ENCODE measurements at regions not wholly inside any gene's neighbourhood (a gene's known extent, or its start where the extent isn't known, plus 50 kb on each side); places are given as distances from the start of the nearest gene placed in this dataset.

DNA sequence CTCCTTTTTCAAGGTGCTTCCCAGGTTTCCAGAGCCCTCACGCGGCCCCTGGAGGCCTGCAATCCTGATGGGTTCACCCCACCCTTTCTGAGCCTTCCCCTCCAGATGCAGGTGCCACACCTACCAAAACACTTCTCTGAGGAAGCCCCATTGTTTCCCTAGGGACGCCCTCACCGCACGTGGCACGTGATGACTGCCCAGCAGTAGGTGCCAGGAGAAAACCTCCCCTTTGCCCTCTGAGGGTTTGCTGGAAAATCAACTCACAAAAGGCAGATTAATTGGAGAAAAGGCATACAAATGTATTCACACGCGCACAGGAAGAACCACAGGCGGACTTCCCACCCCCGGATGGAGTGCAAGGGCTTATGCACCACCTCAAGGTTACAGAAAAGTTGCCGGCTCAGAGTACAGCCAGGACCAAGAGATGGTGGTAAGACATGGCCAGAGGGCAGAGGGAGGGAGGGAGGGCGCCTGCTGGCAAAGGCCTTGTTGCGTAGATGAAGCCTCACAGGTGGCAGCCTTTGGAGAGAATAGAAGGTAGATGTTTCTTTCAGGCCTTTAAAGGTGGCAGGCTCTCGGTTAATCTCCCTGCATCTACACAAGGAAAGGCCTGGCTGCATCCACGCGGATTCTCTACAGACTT, 269.4 kb upstream of the RAB6C start:
- DNase-seq (ENCODE audit: low spot score), result no peak

DNA sequence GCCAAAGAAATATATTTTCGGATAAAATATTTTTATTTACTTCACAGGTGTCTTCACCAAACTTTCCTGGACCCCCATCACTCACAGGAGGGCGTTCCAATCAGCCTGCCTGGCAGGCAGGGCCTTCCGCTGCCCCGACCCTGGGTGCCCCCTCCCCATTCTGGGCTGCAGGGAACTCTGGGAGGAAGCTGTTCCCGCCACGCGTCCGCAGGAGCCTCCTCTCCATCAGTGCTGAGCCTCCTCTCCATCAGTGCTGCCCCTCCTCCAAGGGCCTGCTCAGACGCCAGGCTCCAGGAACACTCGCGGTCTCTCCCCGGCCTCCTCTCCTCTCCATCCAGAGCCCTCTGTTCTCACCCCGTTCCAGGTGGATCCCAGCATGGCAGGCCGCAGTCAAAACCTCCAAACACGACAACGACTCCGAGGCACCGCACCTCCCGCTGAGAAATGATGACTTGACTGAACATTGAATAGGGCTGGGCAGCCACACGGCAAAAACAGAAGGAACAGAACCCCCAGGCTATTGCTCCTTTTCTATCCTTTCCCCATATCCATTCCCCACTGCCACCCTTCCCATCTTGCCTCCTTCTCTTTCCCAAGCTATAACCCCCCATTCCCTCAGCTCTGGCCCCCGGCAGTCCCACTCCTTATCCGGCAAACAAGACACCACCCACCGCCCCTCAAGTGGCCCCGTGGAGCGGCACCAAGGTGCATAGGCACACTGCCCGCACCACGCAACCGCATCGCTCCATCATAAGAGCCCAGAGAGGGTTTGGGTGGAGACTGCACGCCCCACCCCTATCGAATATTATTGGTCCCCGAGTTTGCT, 268.6 kb upstream of the RAB6C start:
- no peak for DNase-seq (ENCODE audit: low spot score)

DNA sequence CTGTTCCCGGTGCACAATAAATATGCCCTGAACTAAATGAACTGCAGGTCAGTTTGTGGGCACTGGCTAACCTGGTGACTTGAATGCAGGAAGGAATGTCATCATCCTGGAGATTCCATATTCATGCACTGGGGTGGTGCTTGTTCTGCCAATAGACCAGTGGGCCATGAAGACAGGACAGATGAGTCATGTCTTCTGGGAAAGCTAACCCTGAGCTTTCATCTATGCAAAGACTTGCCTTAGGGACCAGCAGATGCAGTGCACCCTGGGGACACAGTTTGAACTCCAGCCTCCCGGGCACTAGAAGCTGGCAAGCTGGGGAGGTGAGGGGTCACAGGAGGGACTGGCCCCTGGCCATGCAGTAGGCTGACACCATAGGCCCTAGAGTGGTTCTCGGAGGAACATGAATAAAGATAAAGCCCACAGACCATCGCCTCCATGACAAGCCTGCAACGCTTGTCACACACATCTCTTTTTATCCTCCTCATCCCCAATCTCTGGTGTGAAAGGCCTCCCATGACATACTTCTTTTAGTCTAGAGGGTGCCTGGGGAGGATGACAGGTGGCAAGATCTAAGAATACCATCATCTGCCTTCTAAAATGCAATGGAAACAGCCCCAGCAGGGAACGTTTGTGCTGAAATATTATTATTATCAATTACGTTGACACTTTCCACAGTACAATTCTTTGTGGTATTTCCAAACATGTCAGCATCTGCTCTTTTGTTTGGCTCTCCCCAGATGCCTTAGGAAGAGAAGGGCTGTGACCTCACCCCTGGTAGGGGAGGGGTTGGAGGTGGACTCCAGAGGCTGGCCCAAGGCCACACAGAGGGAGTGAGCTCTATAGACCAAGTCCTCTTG, 267.4 kb upstream of the RAB6C start:
- no peak for DNase-seq (ENCODE audit: low spot score)

DNA sequence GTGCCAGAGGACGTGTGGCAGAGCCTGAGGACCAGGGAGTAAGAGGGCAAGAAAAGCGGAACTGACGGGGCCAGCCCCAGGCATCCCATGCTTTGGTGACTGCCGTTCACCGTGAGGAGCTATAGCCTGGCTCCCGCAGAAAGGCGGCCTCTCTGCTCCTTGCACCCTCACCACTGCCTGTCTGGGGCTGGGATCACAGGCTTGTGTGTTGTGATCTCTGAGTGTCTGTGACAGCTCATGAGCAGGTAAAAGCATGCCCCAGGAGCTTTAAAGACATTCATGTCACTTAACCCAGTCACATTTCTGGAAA, 266.8 kb upstream of the RAB6C start:
- no peak for DNase-seq (ENCODE audit: low spot score)

DNA sequence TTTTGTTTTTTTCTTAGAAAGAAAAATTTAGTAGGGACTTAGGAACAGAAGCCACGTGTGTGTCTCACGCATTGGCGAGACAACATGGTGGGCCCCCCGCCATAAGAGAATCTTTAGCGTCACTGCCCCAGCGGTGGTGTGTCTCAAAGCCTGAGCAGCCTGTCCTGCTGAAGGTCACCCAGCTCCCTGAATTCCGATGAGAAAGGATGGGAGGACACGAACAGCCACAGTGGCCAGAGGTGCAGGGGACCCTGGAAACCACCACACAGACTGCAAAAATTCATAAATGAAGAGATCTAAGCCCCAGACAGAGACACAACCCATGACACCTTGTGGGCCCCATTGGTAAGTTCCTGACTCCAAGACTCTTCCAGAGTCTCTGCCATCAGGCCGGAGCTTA, 266.1 kb upstream of the RAB6C start:
- DNase-seq (ENCODE audit: low spot score), result no peak

DNA sequence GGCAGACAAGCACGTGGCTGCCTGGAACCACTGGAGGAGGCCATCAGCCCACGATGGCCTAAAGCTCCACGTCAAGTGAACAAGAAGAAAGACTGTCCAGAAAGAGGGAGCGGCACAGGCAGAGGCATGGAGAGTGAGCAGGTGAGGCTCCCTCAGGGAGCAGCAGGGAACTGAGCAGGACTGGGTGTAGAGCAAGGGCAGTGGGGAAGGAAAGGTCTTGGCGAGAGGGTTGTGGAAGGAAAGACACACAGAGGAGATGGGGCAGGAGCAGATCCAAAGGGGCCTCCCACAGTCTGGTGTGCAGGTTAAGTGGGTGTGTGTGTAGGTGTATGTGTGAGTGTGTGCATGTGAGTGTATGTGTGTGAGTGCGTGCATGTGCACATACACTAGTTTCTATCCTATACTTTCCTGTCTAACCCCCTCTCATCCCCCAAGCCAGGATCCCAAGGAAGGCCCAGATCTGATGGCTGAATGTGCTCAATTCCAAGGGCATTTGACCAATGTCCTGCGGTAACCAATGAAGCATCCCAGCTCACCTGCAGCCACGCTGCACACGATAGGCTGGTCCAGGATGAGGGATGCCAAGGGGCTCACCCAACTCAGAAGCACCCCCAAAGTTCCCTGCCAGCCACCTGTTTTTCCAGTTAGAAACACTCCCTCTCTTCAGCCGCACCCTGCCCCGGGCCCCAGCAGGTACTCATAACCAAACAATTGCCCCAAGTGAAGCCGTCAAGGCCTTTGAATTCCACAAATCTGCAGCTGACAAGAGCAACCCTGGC, 262.5 kb upstream of the RAB6C start:
- no peak for DNase-seq (ENCODE audit: low spot score)

DNA sequence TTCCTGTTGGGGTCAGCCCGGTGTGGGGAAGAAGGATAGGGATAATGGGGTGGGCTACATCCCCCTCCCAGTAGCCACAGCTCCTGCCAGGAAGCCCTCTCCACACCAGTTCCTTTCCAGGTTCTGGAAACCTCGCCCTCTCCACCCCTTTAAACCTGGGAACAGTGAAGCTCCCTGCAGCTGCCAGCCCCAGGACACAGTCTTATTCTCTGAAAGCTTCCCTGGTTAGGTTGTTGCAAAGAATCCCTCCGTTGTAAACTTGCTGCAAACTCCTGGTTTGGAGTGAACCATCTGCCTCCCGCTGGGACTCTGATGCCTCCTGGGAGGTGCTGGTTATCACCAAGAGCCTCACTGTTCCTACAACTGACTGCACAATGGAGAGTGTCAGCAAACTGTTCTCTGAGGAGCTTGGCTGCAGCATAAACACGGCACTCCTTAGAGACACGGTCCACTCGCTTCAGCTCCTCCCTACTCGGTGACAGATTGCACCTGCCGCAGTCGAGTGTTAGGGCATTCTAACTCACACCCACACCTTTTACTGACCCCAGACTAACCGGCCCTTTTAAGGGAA, 261.8 kb upstream of the RAB6C start:
- DNase-seq (ENCODE audit: low spot score), result no peak

DNA sequence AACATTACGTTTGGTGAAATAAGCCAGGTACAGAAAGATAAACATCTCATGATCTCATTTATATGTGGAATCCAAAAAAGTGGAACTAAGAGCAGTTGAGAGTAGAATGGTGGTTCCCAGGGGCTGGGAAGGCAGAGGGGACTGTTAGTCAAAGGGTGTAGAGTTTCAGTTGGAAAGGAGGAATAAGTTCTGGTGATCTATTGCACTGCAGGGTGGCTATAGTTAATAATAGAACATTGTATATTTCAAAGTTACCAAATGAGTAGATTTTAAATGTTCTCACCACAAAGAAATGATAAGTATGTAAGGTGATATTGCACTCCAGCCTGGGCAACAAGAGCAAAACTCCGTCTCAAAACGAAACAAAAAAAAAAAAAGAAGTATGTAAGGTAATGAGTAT, 260.1 kb upstream of the RAB6C start:
- no peak for DNase-seq (ENCODE audit: low spot score)

DNA sequence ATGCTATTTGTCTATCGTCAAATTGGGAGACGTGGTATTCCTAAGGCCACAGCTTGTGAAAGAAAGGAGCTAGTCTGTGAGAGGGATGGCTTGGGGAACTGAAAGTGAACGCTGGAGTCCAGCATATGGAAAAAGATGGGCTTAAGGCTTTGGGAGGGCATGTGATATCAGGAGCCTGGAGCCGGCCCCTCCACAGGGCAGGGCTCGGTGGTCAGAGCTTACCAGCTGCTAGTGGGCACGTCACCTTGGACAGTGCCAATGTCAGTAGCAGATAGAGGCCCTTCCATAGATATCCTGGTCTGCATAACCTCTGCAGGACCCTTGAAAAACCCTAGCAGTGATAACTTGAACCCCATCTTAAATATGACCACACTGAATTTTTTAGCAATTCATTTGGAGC, 259.1 kb upstream of the RAB6C start:
- no peak for DNase-seq (ENCODE audit: low spot score)

DNA sequence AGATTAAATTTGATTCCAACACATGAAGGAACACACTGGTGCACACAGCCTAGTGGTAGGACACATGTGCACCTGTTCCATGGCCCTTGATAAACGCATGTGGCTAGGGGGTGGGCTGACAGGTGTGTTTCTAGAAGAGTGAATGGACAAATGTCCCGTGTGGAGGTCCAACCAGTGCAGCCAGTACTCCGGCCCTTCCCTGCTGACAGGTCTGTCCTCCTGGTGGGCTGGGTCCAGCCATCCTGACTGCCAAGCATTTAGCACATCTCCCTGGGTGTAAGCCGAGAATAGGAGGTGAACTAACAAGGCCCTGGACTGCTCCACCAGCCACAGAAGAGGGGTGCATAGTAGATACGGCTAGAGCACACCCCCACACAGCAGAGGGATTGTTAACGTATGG, 258.7 kb upstream of the RAB6C start:
- no peak for DNase-seq (ENCODE audit: low spot score)

DNA sequence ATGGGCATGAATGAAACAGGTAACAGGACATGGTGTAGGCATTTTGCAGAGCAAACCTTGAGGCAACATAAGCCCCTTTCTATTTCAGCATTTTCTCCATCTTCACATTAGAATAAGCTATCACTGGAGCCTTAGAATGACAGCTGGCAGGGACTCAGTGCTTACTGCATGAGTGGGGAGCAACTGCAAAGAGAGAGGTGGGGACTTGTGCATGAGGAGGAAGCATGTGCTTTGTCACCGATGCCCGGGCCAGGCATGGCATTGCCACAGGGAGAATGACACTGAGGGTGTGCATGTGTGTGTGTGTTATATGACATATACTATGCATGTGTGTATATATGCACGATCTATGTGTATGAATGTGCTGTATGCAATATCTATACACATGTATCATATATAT, 258.2 kb upstream of the RAB6C start:
- DNase-seq (ENCODE audit: low spot score), result no peak

DNA sequence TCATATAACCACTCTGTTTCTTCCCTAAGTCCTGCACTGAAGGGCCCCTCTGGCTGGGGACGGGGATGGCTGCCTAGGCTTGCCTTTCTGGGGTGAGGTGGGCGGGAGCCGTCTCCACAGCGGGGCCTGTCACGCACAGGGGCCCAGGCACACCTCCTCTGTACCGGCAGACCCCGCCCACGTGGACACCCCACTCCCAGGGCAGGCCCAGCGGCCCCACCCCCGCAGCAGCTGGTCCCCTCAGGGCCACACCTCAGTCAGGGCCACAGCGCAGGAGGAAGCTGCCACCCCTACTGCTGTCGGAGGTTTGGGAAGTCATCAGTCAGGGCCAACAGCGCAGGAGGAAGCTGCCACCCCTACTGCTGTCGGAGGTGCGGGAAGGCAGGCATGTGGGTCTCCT, 257.6 kb upstream of the RAB6C start:
- DNase-seq (ENCODE audit: low spot score), result no peak

DNA sequence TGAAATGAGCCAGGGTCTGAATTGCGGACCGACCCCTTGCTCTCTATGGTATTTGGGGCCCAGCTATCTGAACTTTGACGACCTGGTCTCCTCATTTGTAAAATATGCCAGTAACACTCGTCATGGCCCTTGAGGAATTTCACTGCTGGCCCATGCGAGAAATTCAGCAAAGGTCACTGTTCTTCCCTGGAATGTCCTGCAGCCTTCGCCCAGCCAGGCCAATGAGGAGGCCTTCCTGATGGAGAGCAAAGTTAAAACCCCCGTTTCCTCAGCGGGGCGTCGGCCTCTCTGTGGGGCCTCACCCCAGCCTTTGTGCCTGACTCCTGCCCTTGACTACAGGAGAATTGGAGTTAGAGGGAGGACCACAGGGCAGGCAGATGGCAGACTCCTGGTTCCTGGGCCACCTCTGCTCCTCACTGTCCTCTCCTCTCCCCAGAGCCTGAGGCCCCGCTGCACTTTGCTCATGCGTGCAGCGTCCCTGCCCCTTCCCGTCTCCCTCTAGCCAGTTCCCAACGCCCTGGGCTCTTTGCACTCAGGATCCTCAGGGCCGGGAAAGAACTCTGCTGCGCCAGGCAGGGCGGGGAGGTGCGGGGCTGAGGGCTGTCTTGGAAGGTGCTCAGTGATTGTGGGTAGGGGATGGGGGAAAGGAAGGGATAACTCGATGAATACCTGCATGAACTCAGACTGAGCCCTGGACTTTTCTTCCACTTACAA, 257.0 kb upstream of the RAB6C start:
- DNase-seq (ENCODE audit: low spot score), result no peak

DNA sequence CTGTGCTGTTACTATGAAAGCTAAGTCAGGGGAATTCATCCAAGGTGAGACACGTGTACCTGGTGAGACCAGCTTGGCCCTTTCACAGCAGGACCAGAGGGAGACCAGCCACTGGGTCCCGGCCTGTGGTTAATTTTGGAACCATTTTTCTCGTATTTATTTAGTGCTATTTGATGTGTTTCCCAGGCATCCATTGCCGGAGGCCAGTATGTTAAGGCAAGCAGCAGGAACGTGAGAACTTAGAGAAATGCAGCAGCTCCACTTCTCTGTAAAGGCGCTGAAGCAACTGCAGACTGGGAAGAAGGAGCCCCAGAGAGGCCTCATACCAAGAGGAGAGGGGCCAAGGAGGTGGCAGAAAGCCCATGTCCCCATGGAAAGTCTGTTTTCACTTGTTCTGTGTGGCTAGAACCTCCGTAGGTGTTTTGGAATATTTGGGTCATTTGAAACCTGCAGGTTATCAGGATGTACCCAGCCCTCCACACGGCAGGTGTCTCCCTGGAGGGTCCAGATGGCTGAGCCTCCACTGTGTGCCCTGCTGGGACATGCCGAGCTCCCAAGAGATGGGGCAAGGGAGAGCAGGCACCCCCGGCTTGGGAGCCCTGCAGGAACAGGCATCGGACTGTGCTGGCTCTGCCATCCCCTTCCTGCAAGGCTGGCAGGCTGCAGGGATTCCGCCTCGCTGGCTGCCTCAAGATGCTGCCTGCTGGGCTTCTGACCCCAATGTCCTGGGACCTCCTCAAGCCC, 256.0 kb upstream of the RAB6C start:
- DNase-seq (ENCODE audit: low spot score), result no peak

DNA sequence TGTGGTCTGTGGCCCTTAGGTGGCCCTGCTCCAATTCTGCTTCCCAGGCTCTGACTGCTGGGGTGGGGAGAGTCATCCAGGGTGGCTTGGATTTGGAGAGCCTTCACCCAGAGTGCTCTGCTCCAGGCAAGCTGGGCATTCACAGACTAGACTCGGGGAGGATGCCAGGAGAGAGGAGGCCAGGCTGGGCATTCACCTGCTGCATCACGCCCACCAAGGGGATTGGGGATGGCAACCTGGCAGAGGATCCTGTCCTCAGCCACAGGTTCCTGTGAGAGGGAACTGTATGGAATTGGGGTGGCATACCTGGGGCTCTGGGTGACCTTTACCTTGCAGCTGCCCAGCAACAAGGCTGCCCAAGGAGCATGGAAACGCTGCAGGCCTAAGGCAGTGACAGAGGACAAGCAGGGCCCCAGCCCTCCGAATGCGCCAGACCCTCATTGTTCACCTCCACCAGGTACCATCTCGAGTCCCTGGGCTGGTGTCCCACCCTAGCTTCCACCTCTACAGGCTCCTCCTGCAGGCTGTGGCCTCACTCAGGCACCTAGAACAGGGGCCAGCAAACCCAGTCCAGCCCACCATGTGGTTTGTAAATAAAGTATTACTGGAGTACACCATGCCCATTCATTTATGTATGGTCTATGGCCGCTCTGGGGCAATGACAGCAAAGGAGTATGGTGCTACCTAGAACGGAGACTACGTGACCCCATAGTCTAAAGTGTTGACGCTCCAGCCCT, 255.3 kb upstream of the RAB6C start:
- DNase-seq (ENCODE audit: low spot score), result no peak

DNA sequence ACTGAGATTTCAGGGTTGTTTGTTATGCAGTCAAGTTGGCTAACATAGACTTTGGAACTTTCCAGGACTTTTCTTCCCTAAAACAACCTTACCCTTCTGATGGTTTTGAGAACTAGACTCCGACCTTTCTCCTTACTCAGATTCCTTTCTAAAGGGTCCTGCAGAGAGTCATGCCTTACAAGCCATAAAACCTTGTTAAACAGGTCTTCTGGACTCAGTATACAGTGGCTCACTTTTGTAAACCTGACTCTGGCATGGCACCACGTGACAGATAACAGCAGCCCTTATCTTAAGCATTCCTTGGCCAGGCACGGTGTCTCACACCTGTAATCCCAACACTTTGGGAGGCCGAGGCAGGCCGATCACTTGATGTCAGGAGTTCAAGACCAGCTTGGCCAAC, 253.2 kb upstream of the RAB6C start:
- no peak for DNase-seq (ENCODE audit: low spot score)

DNA sequence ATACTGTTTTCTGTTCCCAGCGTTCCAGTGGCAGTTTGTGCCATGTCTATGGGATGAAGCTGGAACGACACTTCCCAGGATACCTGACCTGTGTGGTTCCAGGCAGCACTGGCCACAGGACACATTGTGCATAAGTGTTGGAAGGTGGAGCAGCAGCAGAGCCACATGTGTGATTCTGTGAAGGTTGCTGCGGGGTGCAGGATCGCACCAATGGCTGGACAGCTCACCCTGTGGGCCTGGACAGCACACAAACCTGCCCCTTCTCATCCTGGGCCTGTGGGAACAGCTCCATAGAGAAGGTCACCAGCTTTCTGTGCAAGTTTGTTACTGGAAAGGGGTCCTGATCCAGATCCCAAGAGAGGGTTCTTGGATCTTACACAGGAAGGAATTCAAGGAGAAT, 252.2 kb upstream of the RAB6C start:
- no peak for DNase-seq (ENCODE audit: low spot score)

DNA sequence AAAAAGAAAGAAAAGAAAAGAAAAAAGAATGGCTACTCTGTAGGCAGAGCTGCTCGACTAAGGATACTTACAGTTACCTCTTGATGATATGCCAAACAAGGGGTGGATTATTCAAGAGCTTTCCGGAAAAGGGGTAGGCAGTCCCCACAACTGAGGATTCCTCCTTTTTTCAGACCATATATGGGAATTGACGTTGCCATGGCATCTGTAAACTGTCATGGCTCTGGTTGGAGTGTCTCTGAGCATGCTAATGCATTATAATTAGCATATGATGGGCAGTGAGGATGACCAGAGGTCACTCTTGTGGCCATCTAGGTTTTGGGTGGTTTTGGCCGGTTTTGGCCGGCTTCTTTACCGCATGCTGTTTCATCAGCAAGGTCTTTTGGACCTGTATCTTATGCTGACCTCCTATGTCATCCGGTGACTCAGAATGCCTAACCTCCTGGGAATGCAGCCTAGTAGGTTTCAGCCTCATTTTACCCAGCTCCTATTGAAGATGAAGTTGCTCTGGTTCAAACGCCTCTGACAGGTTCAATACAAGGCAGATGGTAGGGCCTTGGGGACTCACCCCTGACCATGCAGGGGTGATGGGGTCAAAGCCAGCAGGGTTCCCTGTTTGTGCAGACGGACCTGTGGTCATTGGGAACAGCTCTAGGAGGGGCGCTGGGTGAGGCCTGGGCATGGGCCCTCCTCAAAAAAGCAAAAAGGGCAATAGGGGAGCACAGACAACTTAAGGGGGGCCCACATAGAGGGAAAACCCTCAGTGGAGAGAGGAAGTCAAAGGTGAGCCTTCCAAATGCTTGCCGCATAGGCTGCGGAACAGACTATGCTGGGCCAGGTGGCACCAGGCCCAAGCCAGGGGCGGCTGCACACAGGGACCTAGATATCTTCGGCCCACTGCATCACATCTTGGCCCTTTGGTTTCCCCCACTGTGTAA, 251.2 kb upstream of the RAB6C start:
- no peak for DNase-seq (ENCODE audit: low spot score)

DNA sequence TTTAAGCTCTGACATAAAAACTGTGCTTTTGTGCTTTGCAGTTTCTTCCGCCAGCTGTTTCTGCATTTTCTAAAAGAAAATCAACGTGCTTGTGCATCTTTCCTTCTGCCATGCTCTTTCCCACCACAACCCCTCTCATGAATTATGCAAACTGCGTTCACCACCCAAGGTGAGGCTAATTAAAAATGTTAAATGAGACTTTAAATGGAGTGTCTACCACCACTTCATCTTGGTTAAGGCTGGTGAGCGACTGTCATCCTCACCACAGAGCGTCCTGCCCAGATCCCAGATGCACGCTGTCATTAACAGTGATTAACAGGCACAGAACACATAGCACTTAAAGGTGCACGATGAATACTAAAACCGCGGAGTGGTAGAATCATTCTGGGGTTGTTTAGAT, 250.5 kb upstream of the RAB6C start:
- no peak for DNase-seq (ENCODE audit: low spot score)

All from activated CD4-positive, alpha-beta T cell treated with anti-CD3 and anti-CD28 coated beads, Interleukin-2, Interleukin-4, amounts not matched to agents 100 ng/mL and 50 ng/mL, durations not matched to agents 16 hours and 8 hours (primary cell).